KBM-7 (cell line): ENCODE measurements at regions not wholly inside any gene's neighbourhood (a gene's known extent, or its start where the extent isn't known, plus 50 kb on each side); places are given as distances from the start of the nearest gene placed in this dataset.

Source experiments
- DNase-seq: peaks from one replicate; pipeline ENCODE4 v3.0.0-alpha.2; 2015
- in situ Hi-C: fragments of 300-500 bp; cut with MboI; formaldehyde crosslinking; loops from 2 replicates; pipeline ENCODE4 v1.14.3; 2020; ENCODE audit warnings: low sequenced_read_pairs, low pct_unique_long_range_greater_than_20kb, mixed read lengths

GRCh38 chr1:227391879-227392278 lies 73.6 kb upstream of the CDC42BPA start:
- in situ Hi-C loops, result no loop called here
- no peak for DNase-seq

- in situ Hi-C loops, result no loop called here
Observed at GRCh38 chr1:227391211-227391610, 72.9 kb upstream of the CDC42BPA start.

GRCh38 chr1:227390525-227390924 lies 72.2 kb upstream of the CDC42BPA start:
- in situ Hi-C loops, result no loop called here
- DNase-seq, result no peak

More at GRCh38 chr1:227391211-227391610, 72.9 kb upstream of the CDC42BPA start:
- no peak for DNase-seq

- DNase-seq, result no peak
- in situ Hi-C loops, result no loop called here
Observed at GRCh38 chr1:227388214-227389168, 70.2 kb upstream of the CDC42BPA start.

- in situ Hi-C loops, result no loop called here
Observed at GRCh38 chr1:227379555-227379892, 61.2 kb upstream of the CDC42BPA start.

GRCh38 chr1:227378871-227379554 lies 60.7 kb upstream of the CDC42BPA start:
- in situ Hi-C loops, result no loop called here
- no peak for DNase-seq

More at GRCh38 chr1:227379555-227379892, 61.2 kb upstream of the CDC42BPA start:
- no peak for DNase-seq

- in situ Hi-C loops, result no loop called here
- DNase-seq, result no peak
Observed at GRCh38 chr1:227378181-227378580, 59.9 kb upstream of the CDC42BPA start.

- in situ Hi-C loops, result no loop called here
- DNase-seq, result no peak
Observed at GRCh38 chr1:227374846-227375245, 56.6 kb upstream of the CDC42BPA start.

- no peak for DNase-seq
- in situ Hi-C loops, result no loop called here
Observed at GRCh38 chr1:227372726-227373130, 54.4 kb upstream of the CDC42BPA start.

GRCh38 chr1:227370533-227371254 lies 52.4 kb upstream of the CDC42BPA start:
- in situ Hi-C loops, result no loop called here
- DNase-seq, result no peak

- no peak for DNase-seq
- in situ Hi-C loops, result no loop called here
Observed at GRCh38 chr1:227369102-227369760, 50.9 kb upstream of the CDC42BPA start.
